GM23248 (cell line): ENCODE measurements at regions not wholly inside any gene's neighbourhood (a gene's known extent, or its start where the extent isn't known, plus 50 kb on each side); places are given as distances from the start of the nearest gene placed in this dataset.

Source experiments
- EZH2 ChIP-seq: fragments of 200-600 bp; sonication (generic); IDR thresholded peaks from 2 replicates; pipeline ENCODE4 v1.6.1; 2018; ENCODE audit warnings: antibody characterized with exemption, mild to moderate bottlenecking; ENCODE audit not compliant: insufficient read depth, poor library complexity, severe bottlenecking
- EZH2phosphoT487 ChIP-seq: fragments of 200-600 bp; sonication (generic); IDR thresholded peaks from 2 replicates; pipeline ENCODE4 v1.6.1; 2018; ENCODE audit warnings: antibody characterized with exemption, moderate library complexity, mild to moderate bottlenecking, low read depth; ENCODE audit not compliant: insufficient read depth

DNA sequence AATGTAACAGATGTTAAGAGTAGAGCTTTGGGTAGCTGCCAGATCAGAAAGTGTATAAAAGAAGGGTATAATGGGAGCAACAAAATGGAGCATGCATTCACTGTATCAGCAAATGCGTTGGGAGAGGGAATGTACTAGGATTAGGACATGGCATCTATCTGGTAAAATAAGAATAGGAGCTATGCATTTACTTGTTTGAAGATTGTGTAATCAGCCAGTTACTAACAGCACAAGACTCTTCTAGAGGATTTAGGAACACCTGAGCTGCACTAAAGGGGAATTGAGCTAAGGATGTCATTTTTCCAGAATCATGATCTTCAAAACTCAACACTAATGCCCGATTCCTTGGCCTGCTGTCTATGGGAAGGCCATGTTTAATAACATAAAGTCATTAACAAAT is 394.2 kb upstream of the TNP1 start:
- TF ChIP-seq EZH2 (no peak), EZH2phosphoT487 (no peak)
